Erythroblast (primary cell): ENCODE measurements at regions not wholly inside any gene's neighbourhood (a gene's known extent, or its start where the extent isn't known, plus 50 kb on each side); places are given as distances from the start of the nearest gene placed in this dataset.

Source experiments
- GATA1 ChIP-seq: IDR thresholded peaks from 2 replicates; pipeline ENCODE4 v1.6.1; 2011; ENCODE audit warnings: low read depth, mild to moderate bottlenecking, control low read depth, low read length, moderate library complexity
- POLR2A ChIP-seq: IDR thresholded peaks from 2 replicates; pipeline ENCODE4 v1.6.1; 2011; ENCODE audit warnings: mild to moderate bottlenecking, low read length

DNA sequence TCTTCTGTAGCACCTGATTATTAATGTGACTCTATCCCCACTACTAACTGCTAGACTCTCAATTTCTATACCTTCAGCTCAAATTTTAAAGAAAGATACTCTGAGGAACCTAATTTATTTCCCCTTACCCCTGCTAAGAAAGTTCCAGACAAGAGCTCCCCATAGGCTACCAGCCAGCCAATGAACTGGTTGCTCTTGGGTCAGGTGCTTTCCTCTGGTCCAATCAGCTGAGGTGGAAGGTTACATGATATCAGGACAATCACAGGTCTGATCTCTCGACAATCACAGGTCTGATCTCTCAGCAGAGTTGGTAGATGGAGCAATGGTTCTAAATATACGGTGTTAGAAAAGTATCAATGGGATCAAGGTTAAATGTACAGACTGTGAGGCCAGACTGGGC lies 86.8 kb downstream of the AXIN2 start:
- no peak for TF ChIP-seq POLR2A
- TF ChIP-seq GATA1 = no peak
